GM10266 (cell line): ENCODE measurements at regions not wholly inside any gene's neighbourhood (a gene's known extent, or its start where the extent isn't known, plus 50 kb on each side); places are given as distances from the start of the nearest gene placed in this dataset.
"Not testable (repeated sequence)": the region's sequence is repeated elsewhere in the genome, so short reads cannot be mapped to it uniquely, and the experiment has no call there.

ENCODE experiments used
- DNase-seq: peaks from one replicate; pipeline ENCODE4 v3.0.0; 2012; ENCODE audit errors: extremely low spot score
- TF ChIP-seq, protein P1 (sequence below): IDR thresholded peaks from 2 replicates; pipeline ENCODE4 v1.5.1; 2012; ENCODE audit warnings: mild to moderate bottlenecking, low read depth; ENCODE audit not compliant: control insufficient read depth, insufficient read depth; ENCODE audit errors: missing control alignments

DNA sequence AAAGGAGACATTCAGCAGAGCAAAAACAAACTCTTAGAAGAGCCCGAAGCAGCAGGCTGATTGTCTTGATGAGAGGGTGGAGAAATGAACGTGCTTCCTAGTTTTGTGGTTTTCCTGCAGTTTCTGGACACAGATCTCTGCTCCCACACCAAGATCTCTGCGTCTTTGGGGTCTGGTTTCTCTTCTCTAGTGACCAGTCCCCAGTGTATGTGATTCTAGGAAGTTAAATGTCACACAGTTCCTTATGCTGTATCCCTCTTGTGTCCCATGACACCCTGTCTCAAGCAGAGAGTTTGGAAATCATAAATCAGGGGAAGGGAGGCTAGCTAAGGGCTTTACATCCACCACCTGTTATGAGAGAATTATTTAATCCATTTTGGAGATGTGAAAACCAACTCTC, 55.4 kb upstream of the KLF14 start:
- DNase-seq: no peak
- TF ChIP-seq, protein P1, sequence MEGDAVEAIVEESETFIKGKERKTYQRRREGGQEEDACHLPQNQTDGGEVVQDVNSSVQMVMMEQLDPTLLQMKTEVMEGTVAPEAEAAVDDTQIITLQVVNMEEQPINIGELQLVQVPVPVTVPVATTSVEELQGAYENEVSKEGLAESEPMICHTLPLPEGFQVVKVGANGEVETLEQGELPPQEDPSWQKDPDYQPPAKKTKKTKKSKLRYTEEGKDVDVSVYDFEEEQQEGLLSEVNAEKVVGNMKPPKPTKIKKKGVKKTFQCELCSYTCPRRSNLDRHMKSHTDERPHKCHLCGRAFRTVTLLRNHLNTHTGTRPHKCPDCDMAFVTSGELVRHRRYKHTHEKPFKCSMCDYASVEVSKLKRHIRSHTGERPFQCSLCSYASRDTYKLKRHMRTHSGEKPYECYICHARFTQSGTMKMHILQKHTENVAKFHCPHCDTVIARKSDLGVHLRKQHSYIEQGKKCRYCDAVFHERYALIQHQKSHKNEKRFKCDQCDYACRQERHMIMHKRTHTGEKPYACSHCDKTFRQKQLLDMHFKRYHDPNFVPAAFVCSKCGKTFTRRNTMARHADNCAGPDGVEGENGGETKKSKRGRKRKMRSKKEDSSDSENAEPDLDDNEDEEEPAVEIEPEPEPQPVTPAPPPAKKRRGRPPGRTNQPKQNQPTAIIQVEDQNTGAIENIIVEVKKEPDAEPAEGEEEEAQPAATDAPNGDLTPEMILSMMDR: no peak

DNA sequence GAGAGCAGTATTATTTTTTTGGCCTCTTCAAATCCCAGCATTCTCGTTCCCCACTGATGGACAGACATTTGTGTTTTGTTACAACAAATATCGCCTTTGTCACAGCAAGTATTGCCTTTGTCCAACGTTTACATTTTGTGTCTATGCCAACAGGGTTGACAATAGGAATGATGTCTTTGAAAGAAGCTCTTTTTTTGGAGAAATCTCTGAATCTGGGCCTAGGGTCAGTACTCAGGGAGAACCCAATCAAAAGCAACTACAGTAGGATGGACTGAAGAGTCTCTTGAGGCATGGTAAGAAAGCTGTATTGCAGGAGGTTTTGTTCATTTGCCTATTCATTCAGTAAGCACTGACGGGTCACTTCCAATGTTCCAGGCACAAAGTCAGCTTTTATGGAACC, 57.7 kb upstream of the KLF14 start:
- DNase-seq: no peak
- TF ChIP-seq, protein P1: no peak

DNA sequence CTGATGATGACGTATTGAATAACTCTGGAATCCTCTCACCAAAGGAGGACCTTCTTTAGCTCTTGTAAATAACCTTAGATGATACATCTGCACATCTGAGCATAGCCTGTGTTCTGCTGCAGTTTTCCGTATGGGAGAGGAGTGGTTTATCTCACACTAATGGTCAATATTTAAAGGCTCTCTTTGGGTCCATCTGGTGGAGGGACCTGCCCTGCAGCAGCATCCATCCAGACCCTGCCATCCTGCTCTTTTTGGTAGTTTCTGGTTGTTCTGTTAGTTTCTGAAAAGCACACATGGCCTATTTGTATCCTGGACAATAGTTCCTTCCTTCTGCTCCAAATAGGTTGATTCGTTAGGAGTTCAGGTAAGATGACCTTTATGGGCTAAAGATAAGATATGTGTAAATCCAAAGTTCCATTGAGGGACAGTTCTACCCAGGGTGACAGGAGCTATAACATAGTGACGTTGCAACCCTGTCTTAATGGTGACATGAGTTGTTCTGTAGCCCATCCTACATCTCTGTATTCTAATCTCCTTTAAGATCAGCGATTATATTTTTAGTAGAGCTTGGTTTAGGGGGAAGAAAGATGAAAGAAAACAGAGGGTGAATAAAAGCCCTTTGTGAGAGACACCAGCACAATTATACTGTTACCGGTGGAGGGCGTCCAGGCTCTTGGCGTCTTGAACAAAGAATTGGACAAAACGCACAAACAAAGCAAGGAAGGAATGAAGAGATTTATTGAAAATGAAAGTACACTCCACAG, 60.0 kb upstream of the KLF14 start:
- DNase-seq: no peak
- TF ChIP-seq, protein P1: no peak

DNA sequence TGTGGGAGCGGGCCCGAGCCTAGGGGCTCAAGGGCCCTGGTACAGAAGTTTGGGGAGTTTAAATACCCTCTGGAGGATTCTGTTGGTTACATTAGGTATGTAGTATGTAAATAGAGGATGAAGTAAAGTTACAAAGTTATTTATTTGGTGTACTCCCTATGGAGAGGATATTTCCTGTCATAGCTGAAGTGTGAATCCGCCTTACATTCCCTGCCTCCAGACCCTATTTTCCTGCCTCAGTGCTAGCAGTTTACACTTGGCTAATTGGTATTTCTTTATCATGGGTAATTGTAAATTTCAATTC, 60.6 kb upstream of the KLF14 start:
- DNase-seq: no peak
- TF ChIP-seq, protein P1: no peak

DNA sequence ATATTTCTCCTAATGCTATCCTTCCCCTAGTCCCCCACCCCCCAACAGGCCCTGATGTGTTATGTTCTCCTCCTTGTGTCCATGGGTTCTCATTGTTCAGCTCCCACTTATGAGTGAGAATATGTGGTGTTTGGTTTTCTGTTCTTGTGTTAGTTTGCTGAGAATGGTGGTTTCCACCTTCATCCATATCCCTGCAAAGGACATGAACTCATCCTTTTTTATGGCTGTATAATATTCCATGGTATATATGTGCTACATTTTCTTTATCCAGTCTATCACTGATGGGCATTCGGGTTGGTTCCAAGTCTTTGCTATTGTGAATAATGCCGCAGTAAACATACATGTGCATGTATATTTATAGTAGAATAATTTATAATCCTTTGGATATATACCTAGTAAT, 62.4 kb upstream of the KLF14 start:
- DNase-seq: not testable (repeated sequence)

DNA sequence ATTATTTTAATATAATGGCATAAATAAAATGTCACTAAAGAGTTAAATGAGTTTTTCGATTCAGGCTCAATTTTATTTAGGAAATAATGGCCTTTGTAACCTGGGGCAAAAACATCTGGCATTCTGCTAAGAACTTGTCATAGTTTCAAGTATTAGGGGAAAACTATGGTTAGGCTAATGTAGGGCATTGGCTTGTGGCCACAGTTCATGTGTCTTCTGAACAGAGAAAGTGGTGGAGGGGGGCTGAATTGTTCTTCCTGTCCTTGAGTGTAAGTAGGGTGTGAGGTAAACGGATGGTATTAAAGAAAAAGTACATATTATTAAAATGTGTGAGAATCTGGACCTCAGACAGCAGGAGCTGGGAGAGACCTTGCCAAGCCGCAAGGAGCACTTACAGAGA, 69.1 kb upstream of the KLF14 start:
- no peak for DNase-seq
- TF ChIP-seq, protein P1: no peak

DNA sequence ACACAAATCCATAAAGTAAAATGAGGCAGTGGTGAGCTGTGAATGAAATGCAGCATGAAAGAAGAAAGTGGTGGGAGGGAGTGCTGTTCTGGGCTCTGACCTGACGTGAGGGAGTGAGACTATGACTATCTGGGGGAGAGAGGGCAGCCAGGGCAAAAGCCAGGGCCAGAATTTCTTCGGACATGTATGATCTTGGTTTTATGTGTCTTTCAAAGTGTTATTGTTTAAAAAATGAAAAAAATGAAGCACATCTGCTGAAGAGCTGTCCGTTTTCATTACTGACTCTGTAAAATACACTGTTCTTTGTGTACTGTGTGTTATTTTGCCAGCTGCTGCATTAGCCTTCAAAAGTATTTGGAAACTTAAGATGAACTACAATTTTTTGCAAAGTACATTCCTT, 70.2 kb upstream of the KLF14 start:
- TF ChIP-seq, protein P1: no peak

DNA sequence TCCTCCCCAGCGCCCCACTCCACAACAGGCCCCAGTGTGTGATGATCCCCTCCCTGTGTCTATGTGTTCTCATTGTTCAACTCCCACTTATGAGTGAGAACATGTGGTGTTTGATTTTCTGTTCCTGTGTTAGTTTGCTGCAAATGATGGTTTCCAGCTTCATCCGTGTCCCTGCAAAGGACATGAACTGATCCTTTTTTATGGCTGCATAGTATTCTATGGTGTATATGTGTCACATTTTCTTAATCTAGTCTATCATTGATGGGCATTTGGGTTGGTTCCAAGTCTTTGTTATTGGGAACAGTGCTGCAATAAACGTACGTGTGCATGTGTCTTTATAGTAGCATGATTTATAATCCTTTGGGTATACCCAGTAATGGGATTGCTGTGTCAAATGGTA, 78.8 kb upstream of the KLF14 start:
- not testable (repeated sequence) for DNase-seq

More for the DNA sequence above, 70.2 kb upstream of the KLF14 start:
- no peak for DNase-seq
